Tibial artery (tissue), 4 donors: ENCODE measurements at regions not wholly inside any gene's neighbourhood (a gene's known extent, or its start where the extent isn't known, plus 50 kb on each side); places are given as distances from the start of the nearest gene placed in this dataset.
A peak's percentile ranks its signal among the peaks of the same experiment; 100 is the strongest.

Experiments
- DNase-seq, 2 donors: peaks; one replicate each; pipeline ENCODE4 v3.0.0-alpha.2; 2019
- H3K27ac ChIP-seq, 2 donors: fragments of 200-600 bp; sonication (generic) in 1 of 2; 1 replicate in 1 of 2; 2 replicates in 1 of 2; pipeline ENCODE4 v1.5.1; 2018 to 2019; ENCODE audit warnings: mild to moderate bottlenecking in 1 of 2
- H3K27me3 ChIP-seq, 2 donors: fragments of 200-600 bp; sonication (generic) in 1 of 2; one replicate each; pipeline versions ENCODE4 v1.5.1 to v1.6.0; 2016 to 2019
- H3K36me3 ChIP-seq, 3 donors: fragments of 200-600 bp; sonication (generic) in 2 of 3; one replicate each; pipeline ENCODE4 v1.5.1; 2016 to 2019; ENCODE audit warnings: mild to moderate bottlenecking in 2 of 3
- H3K4me1 ChIP-seq, 4 donors: fragments of 200-600 bp; sonication (generic) in 2 of 4; 1 replicate in 3 of 4; 2 replicates in 1 of 4; pipeline ENCODE4 v1.5.1; 2016 to 2019
- H3K4me3 ChIP-seq, 2 donors: fragments of 200-600 bp; sonication (generic) in 1 of 2; 1 replicate in 1 of 2; 2 replicates in 1 of 2; pipeline ENCODE4 v1.5.1; 2018 to 2019; ENCODE audit warnings: mild to moderate bottlenecking in 2 of 2
- H3K9me3 ChIP-seq, 3 donors: fragments of 200-600 bp; sonication (generic) in 1 of 3; one replicate each; pipeline ENCODE4 v1.5.1; 2016 to 2019
- CTCF ChIP-seq, 2 experiments: fragments of 200-600 bp in 1 of 2; fragments of 450-650 bp in 1 of 2; IDR thresholded peaks; one replicate each; pipeline ENCODE4 v1.5.1; 2017 to 2019; ENCODE audit warnings: antibody characterized with exemption in 2 of 2, mild to moderate bottlenecking in 1 of 2, moderate library complexity in 1 of 2
- intact Hi-C: fragments of 100-400 bp; cut with DNase I; formaldehyde crosslinking; loops from one replicate; pipeline ENCODE4 v1.15.0; 2023; ENCODE audit warnings: low total_unique reads

GRCh38 chr13:48804821-48805601 lies 151.3 kb downstream of the CYSLTR2 start:
- intact Hi-C loops: no loop called here
- H3K36me3 ChIP-seq: no peaks in the 10 kb centered on the region
- H3K27ac ChIP-seq: no peak overlapping the region
- no peak overlapping the region for H3K4me3 ChIP-seq
- no peaks in the 10 kb centered on the region for H3K9me3 ChIP-seq
- H3K4me1 ChIP-seq: no peaks in the 10 kb centered on the region
- TF ChIP-seq CTCF (IDR thresholded peaks at IDR 0.05): no peak
- DNase-seq: no peak
- H3K27me3 ChIP-seq: no peaks in the 10 kb centered on the region

- no peak for TF ChIP-seq CTCF (IDR thresholded peaks at IDR 0.05)
- Histone ChIP-seq H3K4me3 (no peak overlapping the region), H3K9me3 (no peaks in the 10 kb centered on the region), H3K4me1 (no peaks in the 10 kb centered on the region), H3K36me3 (no peaks in the 10 kb centered on the region), H3K27me3 (no peaks in the 10 kb centered on the region), H3K27ac (no peak overlapping the region)
- intact Hi-C loops: no loop called here
- DNase-seq: no peak
Observed at GRCh38 chr13:48806522-48806921, 152.8 kb downstream of the CYSLTR2 start.

GRCh38 chr13:48808683-48809082 lies 155.0 kb downstream of the CYSLTR2 start:
- H3K4me3 ChIP-seq: no peak overlapping the region
- no peaks in the 10 kb centered on the region for H3K9me3 ChIP-seq
- no peaks in the 10 kb centered on the region for H3K36me3 ChIP-seq
- TF ChIP-seq CTCF (IDR thresholded peaks at IDR 0.05): no peak
- DNase-seq: no peak
- peaks cover 0 to 8% (median 0%) of the 10 kb centered on the region in 4 donors for H3K4me1 ChIP-seq
- no peak overlapping the region for H3K27ac ChIP-seq
- H3K27me3 ChIP-seq: no peaks in the 10 kb centered on the region
- intact Hi-C loops: no loop called here

- no peak for DNase-seq
- Histone ChIP-seq H3K4me3 (no peak overlapping the region), H3K9me3 (no peaks in the 10 kb centered on the region), H3K4me1 (peaks cover 0 to 18% (median 0%) of the 10 kb centered on the region in 4 donors), H3K36me3 (no peaks in the 10 kb centered on the region), H3K27ac (no peak overlapping the region), H3K27me3 (no peaks in the 10 kb centered on the region)
- no peak for TF ChIP-seq CTCF (IDR thresholded peaks at IDR 0.05)
- intact Hi-C loops: loop anchor here (10.0 kb wide), 1 partner anchor 165 kb away; the partner anchor contains the start of gene FNDC3A
Observed at GRCh38 chr13:48810013-48810412, 156.3 kb downstream of the CYSLTR2 start.

- Histone ChIP-seq H3K27me3 (no peaks in the 10 kb centered on the region), H3K4me1 (peaks cover 0 to 35% (median 3%) of the 10 kb centered on the region in 4 donors), H3K36me3 (no peaks in the 10 kb centered on the region), H3K4me3 (no peak overlapping the region), H3K27ac (peak overlapping the region in 1 of 2 donors; percentile 31), H3K9me3 (no peaks in the 10 kb centered on the region)
- intact Hi-C loops: loop anchor here (10.0 kb wide), 1 partner anchor 161 kb away; the partner anchor contains the start of gene FNDC3A
- no peak for TF ChIP-seq CTCF (IDR thresholded peaks at IDR 0.05)
- no peak for DNase-seq
Observed at GRCh38 chr13:48813518-48813917, 159.8 kb downstream of the CYSLTR2 start.
